Fibroblast of skin of scalp (primary cell): ENCODE measurements at regions not wholly inside any gene's neighbourhood (a gene's known extent, or its start where the extent isn't known, plus 50 kb on each side); places are given as distances from the start of the nearest gene placed in this dataset.

Experiments
- DNase-seq: peaks from one replicate; pipeline ENCODE4 v3.0.0-alpha.2; 2013

DNA sequence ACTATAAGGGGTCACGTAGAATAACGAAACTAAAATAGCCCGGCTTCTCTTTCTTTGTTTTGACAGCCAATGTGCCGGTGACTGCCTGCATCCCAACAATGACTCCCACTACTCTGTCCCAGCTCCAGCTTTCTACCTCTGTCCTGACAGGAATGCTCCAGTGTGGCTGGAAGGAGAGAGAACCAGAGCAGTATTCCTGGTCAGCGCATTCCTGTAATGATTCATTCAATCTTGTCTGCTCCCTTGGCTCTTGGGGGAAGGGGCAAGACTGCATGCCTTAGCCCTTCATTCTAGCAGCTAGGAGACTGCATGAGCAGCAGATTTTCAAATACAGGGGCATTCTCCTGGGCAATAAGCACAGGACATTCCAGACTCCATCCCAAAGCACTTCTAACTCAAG, 132.1 kb upstream of the PRMT6 start:
- DNase-seq = peak; percentile 83

DNA sequence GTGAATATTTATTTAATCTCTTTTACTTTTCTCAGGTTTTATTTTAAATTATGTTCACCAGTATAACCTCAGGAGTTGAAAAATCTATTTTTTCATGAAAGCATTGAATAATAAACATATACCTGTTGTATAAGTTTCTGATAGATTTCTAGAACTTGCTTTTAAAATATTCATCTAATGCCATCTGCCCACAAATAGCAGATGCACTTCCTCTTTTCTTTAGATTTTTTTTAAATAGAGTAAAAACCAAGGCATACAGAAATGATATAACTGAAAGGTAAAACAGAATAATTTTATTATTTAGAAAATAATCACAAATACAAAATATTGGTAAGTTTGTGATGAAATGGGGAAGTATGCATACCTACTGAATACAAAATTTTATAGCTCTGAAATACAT, 130.7 kb upstream of the PRMT6 start:
- no peak for DNase-seq

DNA sequence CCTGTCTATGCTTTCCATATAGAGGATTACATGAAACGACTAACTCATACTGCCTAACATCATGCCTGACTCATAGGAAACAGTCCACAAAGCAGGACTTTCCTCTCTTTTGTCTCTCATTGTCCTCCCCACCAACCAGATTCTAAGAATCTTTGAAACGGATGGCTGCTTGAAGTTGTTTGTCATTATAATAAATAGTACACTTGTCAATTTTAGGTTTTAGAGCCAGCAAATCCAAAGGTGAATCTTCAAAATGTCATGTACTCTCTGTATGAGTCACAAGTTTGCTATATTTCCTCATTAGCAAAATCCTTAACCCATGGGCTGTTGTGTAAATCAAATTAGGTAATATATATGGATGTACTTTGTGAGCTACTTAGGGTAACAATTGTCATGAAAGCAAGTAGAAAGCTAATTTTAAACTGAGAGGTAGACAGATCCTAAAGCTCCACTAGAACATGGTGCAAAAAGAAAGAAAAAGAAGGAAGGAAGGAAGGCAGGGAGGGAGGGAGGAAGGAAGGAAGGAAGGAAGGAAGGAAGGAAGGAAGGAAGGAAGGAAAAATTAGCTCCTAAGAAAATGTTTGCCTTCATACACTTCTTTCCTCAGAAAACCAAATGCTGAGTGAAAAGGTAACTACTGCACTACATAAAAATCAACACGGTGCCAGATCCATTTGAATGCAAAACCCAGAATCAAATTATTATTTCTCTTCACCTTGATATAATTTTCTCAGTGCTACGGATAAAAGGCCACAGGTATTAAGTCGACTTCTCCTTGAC, 129.5 kb upstream of the PRMT6 start:
- DNase-seq = no peak

DNA sequence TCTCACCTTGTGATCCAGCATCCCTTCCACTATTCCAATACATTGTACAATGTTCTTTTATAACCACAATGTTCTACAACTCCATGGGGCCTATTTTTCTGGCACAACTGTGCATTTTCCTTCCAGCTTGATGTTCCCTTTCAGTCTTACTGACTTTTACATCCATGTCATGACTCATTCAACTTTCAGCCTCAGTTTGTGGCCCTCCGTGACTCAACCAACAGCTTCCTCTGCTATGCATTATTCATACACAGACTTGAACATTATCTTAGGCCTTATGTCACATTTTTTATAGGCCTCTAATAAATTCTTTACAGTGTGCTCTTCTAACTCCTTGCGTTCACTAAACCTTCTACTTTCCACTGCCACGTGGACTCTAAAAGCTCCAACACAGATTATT, 119.4 kb upstream of the PRMT6 start:
- peak; percentile 96 for DNase-seq

DNA sequence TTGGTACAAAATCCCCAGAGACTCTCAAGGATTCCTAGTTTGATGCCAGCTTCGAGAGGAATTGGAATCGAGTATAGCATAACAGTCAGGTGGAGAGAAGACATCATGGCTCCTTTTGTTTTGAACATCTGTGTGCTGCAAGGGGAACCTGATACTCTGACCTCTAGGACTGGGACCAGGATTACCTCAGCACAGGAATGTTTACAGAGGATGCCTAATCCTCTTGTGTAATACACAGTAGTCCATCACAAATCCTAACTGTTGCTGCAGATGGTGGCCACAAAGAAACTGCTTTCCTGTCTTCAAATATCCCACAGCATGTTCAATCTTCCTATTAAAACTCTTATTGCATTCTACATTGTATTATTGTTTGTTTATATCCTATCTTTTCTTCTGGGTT, 111.8 kb upstream of the PRMT6 start:
- no peak for DNase-seq

DNA sequence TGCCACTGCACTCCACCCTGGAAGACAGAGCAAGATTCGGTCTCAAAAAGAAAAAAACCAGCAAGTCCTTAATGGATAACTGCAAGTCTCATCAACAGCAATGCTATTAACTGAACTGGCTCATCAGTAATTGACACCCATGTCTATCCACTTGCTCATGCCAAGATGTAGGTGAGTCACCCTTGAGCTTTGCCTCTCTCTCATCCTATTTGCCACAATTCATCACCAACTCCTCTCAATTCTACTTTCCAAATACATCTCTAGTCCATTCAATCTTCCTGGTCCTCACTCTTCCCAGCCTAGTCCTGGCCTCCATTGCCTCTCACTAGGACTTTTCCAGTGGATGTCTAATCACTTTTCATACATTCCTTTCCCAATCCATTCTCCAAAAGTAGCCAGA, 103.7 kb upstream of the PRMT6 start:
- peak; percentile 46 for DNase-seq

DNA sequence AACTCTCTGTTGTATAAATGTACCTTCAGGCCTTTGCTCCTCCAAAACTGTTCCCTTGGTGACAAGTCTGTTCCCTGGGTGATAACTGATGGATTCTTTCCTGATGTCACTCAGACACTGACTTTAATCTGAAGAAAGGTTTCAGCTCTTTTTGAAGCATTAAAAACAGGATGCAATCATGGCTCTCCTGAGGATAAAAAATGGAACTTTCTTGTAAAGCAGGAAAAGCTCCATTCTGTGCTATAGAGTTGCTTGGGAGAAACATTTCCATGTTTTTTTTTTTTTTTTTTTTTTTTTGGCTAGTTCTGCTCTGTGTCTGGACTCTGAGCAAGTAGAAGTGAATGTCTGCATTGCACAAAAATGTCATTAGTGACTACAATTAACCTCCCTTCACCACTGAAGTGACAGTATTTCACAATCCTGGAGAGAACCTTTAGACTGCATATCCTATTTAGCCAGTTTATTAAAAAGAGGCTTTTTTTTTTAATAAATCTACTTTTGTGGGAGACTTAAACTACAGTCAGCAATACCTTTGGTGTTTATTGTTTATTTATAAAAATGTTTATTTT, 101.7 kb upstream of the PRMT6 start:
- DNase-seq = no peak

DNA sequence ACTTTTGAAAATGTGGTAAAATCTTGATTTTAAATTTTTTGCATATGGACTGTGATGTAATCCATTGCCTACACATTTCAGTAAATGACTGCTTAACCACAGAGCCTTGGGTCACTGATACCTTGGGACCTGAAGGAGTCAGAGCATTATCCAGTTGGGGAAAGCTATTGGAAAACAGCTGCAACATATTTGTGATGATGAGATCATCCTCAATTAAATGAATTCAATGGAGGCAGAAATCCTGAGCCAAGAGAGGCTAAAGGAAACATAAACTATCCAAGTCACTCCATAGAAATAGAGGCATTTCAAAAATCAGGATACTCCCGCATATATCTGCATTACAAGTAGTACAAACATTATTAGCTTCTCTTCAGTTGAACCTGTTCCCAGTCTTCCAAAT, 99.8 kb upstream of the PRMT6 start:
- DNase-seq = peak; percentile 53

DNA sequence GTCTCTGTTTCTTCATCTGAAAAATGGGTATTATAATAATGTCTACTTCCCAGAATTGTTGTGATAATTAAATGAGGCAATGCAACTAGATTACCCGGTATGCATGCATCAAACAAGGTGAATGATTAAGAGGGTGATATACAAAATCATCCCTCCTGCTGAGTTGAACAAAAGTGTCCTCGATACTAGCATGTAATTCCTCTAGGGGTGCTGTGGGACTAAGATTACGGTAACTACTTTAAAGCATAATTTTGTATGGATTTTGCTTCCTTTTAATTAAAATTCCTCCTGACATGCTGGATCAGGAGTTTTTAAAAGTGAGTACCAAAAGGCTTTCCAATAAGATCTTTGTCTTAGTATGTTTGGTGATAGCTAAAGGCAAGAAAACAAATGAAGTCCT, 98.7 kb upstream of the PRMT6 start:
- DNase-seq = no peak

DNA sequence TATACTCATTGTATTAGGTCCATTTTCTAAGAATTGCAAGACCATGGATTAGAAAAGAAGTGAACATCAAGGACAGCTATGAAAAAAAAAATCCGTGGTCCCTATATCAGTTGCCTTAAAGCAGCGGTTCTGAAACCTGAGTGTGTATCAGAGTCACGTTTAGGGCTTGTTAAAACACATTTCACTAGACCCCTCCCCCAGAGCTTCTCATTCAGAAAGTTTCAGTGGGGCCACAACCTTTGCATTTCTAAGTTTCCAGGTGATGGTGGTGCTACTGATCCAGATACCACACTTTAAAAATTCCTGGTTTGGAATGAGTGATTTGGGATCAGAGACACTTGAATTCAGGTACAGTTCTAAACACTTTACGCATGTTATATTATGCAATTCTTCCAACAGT, 96.1 kb upstream of the PRMT6 start:
- no peak for DNase-seq

DNA sequence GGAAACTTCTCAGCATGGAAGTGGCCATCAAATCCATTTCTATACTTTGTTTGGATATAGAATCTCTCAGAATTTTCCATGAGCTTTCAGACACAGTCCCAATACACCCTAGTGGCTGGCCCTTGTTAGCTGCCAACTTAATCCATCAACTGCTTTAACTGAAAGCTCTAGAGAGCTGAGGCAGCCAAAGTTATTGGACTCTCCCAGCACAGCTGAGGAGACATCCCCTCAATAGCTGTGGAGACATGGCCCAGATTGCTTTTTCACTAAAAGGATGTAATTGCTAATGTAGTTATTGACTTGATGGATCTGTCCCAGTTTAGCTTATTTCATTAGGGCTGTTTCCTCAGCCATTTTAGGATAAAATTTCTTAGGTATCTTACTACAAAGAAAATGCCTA, 94.8 kb upstream of the PRMT6 start:
- DNase-seq = no peak

DNA sequence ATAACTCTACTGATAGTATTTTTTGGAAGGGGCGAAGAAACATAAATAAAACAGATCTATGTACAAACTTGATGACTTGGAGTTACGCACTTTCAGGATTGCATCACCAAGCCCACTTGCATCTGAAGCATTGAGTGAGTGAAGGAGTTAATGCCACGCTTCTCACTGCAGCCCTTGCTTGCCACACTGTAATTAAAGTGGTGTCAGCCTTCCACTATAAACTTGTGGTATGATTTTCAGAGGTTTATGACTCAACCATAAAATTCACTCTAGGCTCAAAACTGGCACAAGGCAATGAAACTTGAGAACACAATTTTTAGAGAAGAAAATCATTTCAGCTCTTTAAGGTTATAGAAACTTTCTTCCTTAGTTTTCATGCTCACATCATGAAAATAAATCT, 93.9 kb upstream of the PRMT6 start:
- no peak for DNase-seq

DNA sequence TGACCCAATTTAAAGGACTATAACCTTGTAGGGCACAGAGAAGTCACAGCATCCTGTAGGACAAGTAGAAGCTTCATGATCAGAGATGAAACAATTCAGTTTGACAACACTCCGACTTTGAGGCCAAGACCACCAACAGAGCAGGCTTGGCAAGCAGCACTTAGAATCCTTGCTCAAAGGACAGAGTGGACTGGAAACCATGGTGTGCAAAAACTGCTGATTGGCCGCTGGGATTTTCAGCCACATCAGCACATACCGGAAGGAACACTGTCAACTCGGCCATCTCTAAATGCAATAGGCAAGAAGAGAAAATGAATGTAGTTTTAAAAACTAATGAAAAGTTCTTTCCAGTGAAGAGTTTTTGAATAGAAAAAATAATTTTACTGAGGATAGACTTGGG, 92.0 kb upstream of the PRMT6 start:
- peak; percentile 15 for DNase-seq

DNA sequence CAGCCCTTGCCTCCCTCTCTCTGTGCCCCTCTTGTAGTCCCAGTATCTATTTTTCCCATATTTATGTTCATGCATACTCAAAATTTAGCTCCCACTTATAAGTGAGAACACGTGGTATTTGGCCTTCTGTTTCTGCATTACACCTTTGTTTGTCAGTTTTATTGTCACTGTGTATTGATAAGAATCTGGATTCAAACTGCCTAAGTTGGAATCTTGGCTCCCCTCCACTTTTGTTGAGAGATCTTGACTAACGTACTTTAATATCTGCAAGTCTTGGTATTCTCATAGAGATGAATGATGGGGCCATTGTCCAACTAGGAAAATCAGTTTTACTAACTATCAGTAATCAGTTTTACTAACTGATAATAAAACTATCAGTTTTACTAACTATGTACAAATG, 87.8 kb upstream of the PRMT6 start:
- no peak for DNase-seq

DNA sequence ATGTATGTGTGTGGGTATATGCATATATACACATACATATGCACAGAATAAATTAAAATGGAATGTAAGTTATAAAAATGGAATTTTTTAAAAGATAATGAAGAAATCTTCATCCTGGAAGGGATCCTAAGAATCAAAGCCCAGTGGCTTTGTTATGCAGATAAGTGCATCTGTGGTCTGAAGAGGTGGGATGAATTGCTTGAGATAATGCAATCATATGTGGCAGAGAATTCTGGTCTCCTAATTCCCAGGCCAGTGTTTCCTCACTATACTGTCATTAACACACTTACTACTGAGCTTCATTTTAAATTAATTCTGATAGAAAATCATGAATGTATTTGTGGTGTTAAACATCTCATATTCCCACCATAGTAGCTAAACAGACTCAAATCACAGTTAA, 86.7 kb upstream of the PRMT6 start:
- DNase-seq = no peak

DNA sequence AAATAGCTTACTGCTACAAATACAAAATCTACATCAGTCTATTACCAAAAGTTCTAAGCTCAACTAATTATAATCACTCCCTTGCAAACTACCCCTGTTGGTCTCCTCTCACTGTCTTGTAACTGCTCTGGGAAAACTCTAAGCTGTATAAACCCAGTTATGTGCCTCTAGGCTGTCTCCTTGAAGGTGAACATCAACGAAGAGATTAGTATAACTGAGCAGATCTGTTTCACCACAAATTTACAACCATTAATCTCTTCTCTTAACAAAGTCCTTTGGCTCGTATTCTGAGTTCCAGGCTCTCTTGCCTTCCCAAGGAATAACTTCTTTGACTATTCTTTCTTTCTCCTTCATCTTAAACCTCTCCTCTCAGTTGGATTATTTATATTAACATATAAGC, 84.4 kb upstream of the PRMT6 start:
- no peak for DNase-seq

DNA sequence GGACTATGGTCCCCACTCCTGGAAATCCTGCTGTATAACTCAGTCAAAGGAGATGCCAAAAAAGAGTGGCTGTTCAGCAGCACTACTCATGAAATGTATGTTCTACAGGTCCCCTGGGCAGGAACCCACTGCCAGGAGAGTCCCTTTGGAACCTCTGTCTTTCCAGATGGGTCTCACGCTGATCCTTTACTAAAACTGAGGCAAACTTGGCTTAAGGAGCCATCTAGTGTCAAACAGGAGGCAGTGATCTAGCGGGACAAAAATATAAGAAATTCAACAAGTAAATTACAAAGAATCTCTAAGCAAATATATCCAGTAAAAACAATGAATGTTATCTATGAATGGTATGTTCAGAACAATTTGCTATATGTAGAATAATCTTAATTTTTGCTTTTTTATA, 80.5 kb upstream of the PRMT6 start:
- peak; percentile 7 for DNase-seq

DNA sequence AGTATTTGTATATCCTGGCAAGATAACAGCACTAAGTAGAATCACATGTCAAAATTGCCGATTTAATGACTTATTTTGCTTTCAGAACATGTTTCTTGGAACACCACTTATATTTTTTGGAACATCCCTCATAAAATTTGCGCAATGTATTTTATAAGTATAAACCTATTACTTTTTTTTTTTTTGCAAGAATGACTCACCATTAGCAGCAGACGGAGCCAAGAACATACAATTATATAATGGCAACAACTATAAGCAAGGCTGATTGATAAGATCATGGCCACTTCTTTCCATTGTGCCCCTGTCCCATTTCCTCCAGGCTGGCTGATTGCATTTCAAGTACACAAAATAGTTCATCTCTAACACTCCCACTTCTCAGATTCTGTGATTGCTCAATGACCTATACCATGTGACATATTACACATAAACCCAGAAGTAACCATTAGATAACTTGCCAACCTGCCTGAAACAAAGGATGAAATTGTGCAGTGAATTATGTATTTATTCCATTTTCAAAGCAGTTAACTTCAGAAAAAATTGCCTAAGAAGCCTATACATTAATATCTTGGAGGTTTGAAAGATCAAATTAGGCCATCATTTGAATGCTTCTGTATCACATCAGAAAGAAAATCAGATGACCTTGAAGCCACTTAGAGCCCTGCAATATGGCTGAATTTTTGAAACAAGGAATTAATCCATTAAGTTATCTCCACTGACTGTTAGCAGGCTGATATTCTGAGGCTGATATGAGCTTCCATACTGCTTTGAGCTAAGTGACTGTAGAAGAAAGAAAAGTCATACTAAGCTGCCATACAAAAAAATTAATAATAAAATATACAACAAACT, 77.8 kb upstream of the PRMT6 start:
- peak; percentile 46 for DNase-seq

DNA sequence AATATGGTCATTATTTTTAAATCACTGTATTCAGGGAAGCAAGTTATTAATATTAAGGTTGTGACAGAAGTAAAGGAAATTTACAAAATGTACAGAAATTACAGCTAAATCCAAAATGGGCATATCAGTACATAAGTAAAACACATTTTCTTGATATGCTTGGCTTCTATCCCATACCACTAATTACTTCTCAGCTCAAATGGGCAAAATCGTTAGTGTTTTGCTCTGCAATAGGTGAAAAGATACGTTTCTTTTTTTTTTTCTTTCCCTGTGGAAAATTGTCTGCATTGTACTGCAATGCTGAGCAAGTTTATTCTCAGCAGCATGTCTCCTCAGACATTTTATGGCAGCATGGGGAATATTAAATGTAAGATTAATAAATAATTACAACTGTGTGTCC, 77.1 kb upstream of the PRMT6 start:
- DNase-seq = no peak

DNA sequence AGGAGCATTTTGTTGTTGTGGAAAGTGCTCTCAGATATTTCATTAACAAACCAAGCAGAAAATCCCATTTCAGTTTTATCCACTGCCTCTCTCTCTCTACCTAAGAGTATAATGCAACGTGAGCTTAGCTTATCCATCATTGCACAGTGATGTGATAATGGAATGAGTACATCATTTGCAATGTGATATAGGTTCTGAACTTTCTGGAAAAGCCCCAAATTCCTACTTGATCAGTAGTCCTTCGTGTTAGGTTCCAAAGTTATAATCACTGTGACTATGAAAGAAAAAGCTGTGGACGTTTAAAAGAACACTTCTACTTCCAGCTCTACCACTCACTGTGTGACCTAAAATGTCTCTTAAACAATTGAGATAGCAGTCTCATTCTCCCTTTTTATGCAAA, 76.4 kb upstream of the PRMT6 start:
- no peak for DNase-seq

DNA sequence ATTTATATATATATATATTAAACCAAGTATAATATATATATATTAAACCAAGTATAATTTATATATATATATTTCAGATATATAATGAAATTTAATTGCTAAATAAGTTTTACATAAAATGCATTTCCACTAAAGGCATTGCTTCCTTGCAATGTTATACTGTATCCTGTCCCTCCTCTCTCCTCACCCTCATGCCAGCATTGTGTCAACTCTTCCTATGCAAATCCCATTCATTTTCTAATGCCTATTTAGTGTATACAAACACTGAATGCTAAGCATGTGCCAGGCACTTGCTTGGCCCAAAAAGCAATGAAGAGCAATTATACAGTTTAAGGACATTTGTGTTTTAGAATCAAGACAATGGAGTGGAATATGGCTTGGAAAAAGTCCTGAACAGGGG, 71.7 kb upstream of the PRMT6 start:
- DNase-seq = no peak

DNA sequence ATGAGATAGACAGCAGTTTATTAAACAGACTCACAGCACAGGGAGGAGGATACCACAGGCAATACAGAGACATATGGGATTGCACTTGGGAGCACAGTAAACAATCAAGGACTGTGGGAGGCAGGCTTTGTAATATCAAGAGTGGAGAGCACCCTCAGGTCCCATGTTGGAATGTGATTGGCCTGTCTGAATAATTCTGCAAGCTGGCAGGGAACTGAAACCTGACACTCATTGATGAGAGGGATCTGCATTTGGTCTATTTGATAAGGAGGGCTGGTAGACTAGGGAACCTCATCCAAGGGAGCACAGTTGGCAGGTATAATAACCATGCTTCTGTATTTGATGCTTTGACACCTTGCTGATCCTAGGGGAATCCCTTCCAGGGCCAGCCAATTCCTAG, 69.9 kb upstream of the PRMT6 start:
- DNase-seq = no peak

DNA sequence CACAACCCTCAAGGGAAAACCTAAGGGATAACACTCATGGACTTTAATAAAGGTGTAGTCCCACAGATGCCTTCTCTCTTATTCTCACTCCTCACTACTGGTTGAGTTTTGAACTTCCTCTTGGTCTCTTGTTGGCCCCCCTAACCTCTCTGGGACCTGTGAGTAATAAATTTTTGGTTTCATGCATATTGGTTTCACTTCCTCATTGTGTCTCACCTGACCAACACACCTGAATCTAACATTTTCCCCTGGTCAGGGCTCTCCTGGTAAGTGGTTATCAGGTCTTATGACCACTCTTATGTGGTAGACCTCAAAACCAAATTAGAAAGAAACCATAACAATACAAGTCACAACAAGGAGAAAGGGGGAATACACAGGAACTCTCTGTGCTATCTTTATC, 60.5 kb upstream of the PRMT6 start:
- no peak for DNase-seq

DNA sequence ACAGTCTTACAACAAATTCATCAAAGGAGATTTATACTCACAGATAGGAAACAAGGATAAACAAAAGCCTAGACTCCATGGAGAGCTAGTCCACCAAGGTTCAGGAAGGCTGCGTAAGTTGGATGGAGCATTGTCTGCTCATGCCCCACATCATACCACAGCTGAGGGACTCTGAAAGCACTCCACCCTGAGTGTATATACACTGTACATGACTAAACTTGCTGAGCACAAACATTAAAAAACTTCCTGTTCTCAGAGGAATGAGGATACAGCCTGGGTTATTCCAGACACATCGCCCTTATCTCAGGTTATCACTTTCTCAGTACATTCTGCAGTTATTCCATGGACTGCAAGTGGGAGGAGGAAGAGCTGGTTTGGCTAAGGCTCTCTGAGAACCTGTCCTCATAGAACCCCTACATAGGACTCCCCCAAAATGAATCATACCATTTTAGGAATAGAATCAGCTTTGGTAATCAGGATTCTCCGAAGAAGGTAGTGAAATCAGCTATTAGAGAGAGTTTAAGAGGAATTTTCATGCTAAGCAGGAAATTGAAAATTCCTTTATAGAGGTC, 58.0 kb upstream of the PRMT6 start:
- no peak for DNase-seq
